Gastroesophageal sphincter (tissue), 4 donors: ENCODE measurements at regions not wholly inside any gene's neighbourhood (a gene's known extent, or its start where the extent isn't known, plus 50 kb on each side); places are given as distances from the start of the nearest gene placed in this dataset.

Experiments used
- ATAC-seq: fragments of 150-250 bp; one replicate; pipeline ENCODE4 v1.9.1; 2016; ENCODE audit warnings: mild to moderate bottlenecking, moderate library complexity
- H3K27ac ChIP-seq, 4 donors: fragments of 200-600 bp; sonication (generic) in 3 of 4; 1 replicate in 3 of 4; 2 replicates in 1 of 4; pipeline ENCODE4 v1.5.1; 2016 to 2019
- H3K27me3 ChIP-seq: fragments of 200-600 bp; sonication (generic); one replicate; pipeline ENCODE4 v1.5.1; 2019
- H3K36me3 ChIP-seq, 2 donors: fragments of 200-600 bp; sonication (generic); one replicate each; pipeline ENCODE4 v1.5.1; 2019; ENCODE audit warnings: control low read depth in 1 of 2
- H3K4me1 ChIP-seq, 3 donors: fragments of 200-600 bp; sonication (generic); 1 replicate in 2 of 3; 2 replicates in 1 of 3; pipeline ENCODE4 v1.5.1; 2016 to 2019; ENCODE audit warnings: control low read depth in 2 of 3
- H3K4me3 ChIP-seq, 2 donors: fragments of 200-600 bp; sonication (generic); one replicate each; pipeline ENCODE4 v1.5.1; 2019; ENCODE audit warnings: mild to moderate bottlenecking in 1 of 2, moderate library complexity in 1 of 2
- H3K9me3 ChIP-seq, 3 donors: fragments of 200-600 bp; sonication (generic); one replicate each; pipeline ENCODE4 v1.5.1; 2017 to 2019; ENCODE audit warnings: control low read depth in 2 of 3
- EP300 ChIP-seq: sonication (generic); formaldehyde crosslinking; IDR thresholded peaks from one replicate; pipeline ENCODE4 v1.6.1; 2017; ENCODE audit warnings: antibody characterized with exemption, mild to moderate bottlenecking
- POLR2A ChIP-seq, 2 donors: fragments of 450-650 bp; IDR thresholded peaks; one replicate each; pipeline ENCODE4 v1.6.1; 2017; ENCODE audit warnings: antibody characterized with exemption in 2 of 2, mild to moderate bottlenecking in 2 of 2, moderate library complexity in 1 of 2
- POLR2AphosphoS5 ChIP-seq: sonication (generic); formaldehyde crosslinking; IDR thresholded peaks from one replicate; pipeline ENCODE4 v1.6.1; 2017; ENCODE audit warnings: antibody characterized with exemption
- WGBS, 2 donors: methylation state at CpG; one replicate each; pipeline ENCODE4 v1.1.5; 2018; ENCODE audit warnings: low coverage in 1 of 2; 5-methylcytosine and 5-hydroxymethylcytosine counted together
- TF ChIP-seq, protein P1 (sequence below), 4 experiments: fragments of 200-600 bp in 2 of 4; fragments of 450-650 bp in 2 of 4; sonication (generic) in 1 of 4; IDR thresholded peaks; one replicate each; pipeline ENCODE4 v1.5.1; 2017 to 2019; ENCODE audit warnings: antibody characterized with exemption in 4 of 4, mild to moderate bottlenecking in 2 of 4, moderate library complexity in 2 of 4

DNA sequence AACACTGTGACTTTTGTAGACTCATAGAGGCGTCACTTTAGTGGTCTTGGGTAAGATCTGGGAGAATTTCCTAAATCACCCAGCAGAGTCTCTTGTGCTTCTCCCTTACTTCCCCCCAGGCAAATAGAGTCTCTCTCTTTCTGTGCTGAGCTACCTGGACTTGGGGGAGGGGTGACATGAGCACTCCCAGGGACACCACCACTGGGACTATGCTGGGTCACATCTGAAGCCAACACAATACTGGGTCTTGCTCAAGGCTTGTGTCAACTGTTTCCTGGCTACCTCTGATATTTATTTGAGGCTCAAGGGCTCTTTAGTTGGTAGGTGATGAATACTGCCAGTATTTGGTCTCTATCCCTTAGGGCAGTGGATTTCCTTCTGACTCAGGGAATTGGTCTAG, 214.6 kb upstream of the TPK1 start:
- WGBS, 2 donors, result no CpG with 5 or more reads among the region's 1 CpG
- H3K27ac ChIP-seq, result no peak overlapping the region
- H3K9me3 ChIP-seq, result no peaks in the 10 kb centered on the region
- H3K27me3 ChIP-seq, result peaks cover 4% of the 10 kb centered on the region
- H3K4me1 ChIP-seq, result no peaks in the 10 kb centered on the region
- H3K4me3 ChIP-seq, result no peak overlapping the region
- H3K36me3 ChIP-seq, result no peaks in the 10 kb centered on the region
- TF ChIP-seq, protein P1, sequence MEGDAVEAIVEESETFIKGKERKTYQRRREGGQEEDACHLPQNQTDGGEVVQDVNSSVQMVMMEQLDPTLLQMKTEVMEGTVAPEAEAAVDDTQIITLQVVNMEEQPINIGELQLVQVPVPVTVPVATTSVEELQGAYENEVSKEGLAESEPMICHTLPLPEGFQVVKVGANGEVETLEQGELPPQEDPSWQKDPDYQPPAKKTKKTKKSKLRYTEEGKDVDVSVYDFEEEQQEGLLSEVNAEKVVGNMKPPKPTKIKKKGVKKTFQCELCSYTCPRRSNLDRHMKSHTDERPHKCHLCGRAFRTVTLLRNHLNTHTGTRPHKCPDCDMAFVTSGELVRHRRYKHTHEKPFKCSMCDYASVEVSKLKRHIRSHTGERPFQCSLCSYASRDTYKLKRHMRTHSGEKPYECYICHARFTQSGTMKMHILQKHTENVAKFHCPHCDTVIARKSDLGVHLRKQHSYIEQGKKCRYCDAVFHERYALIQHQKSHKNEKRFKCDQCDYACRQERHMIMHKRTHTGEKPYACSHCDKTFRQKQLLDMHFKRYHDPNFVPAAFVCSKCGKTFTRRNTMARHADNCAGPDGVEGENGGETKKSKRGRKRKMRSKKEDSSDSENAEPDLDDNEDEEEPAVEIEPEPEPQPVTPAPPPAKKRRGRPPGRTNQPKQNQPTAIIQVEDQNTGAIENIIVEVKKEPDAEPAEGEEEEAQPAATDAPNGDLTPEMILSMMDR (IDR thresholded peaks at IDR 0.05), result no peak
- TF ChIP-seq POLR2A (IDR thresholded peaks at IDR 0.05), result no peak
- no peak for TF ChIP-seq POLR2AphosphoS5
- TF ChIP-seq EP300, result no peak
- ATAC-seq, result no peak

DNA sequence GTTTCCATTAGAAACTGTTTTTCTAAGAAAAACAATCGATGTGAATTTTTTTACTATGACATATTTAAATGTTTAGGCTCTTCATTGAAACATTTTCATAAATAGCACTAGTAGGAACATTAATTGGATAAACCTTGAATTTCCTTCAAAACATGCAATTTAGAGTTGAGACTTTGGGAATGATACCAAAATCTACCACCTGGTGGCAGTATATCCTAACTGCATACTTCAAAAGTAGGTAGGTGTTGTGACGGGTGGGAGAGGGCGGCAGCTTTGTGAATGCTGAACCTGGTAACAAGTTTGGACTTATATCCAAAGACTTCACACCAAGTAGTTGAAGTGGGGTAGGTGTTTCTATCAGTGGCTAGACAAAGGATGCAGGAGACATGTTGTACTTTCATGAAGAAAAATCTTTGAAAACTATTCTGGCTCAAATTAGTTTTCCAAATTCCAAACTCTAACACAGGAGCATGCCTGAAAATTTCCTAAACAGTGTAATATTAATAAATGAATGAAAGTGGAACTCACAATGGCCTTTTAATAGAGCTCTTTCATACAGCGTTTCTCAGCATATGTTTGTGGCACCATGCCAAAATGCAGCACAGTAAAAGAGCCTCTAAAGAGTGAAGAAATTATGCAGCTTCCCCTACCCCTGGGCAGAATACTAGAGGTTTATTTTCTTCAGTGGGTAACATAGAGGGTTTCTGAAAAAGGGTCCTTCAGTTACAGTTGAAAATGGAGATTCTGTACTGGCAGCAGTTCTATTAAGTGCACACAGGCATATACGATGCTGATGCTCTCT, 201.0 kb upstream of the TPK1 start:
- Histone ChIP-seq H3K9me3 (no peaks in the 10 kb centered on the region), H3K27me3 (no peaks in the 10 kb centered on the region), H3K27ac (no peak overlapping the region), H3K36me3 (no peaks in the 10 kb centered on the region), H3K4me1 (no peaks in the 10 kb centered on the region), H3K4me3 (no peak overlapping the region)
- WGBS, 2 donors, result 8 to 10% methylated on average over 5 of the region's 5 CpGs
- no peak for TF ChIP-seq POLR2AphosphoS5
- no peak for TF ChIP-seq EP300
- TF ChIP-seq, protein P1 (IDR thresholded peaks at IDR 0.05), result peak; percentile 49 to 73 (median 52)
- TF ChIP-seq POLR2A (IDR thresholded peaks at IDR 0.05), result no peak
- ATAC-seq, result no peak

DNA sequence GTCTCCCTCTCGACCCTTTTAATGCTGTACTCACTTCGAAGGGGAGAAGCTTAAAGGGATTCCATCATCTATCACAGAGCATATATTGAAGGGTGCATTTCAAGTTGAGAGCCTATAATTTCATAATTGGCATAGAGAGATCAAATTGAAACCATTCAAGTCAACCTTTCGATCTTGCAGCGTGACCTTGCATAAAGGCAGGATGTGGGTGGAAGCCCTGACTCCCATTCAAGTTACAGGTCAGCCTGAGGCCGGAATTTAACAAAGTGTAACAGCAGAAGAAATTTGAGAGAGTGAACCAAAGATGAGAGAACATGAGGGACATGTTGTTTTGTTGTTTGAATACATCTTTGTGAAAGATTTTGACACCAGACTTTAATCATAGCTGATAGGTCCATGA, 195.3 kb upstream of the TPK1 start:
- no peaks in the 10 kb centered on the region for H3K36me3 ChIP-seq
- H3K4me3 ChIP-seq, result no peak overlapping the region
- no peak for ATAC-seq
- TF ChIP-seq EP300 (no peak), POLR2A (IDR thresholded peaks at IDR 0.05) (no peak), POLR2AphosphoS5 (no peak)
- TF ChIP-seq, protein P1 (IDR thresholded peaks at IDR 0.05), result no peak
- H3K27me3 ChIP-seq, result no peaks in the 10 kb centered on the region
- H3K9me3 ChIP-seq, result no peaks in the 10 kb centered on the region
- no peak overlapping the region for H3K27ac ChIP-seq
- no peaks in the 10 kb centered on the region for H3K4me1 ChIP-seq
- 57 to 81% methylated on average over 5 of the region's 5 CpGs for WGBS, 2 donors

DNA sequence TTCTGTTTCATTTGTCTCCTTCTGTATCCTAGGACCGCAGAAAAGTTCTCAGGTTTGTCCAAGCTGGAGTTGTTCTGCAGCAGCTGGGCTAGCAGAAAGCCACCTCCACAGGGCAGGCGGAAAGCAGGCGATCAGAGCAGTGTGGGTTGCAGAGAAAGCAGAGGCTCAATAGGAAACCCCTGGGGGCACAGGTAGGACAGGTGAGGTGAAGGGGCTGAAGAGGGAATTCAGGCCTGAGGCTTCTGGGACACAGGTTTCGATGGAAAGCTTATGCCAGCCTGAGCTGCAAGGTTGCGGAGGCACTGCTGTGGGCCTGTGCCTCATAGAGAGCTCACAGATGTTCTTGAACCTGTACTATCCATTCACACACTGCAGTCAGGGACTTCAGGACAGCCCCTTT, 194.9 kb upstream of the TPK1 start:
- WGBS, 2 donors, result 86 to 90% methylated on average over 1 to 2 of the region's 5 CpGs
- H3K4me3 ChIP-seq, result no peak overlapping the region
- no peaks in the 10 kb centered on the region for H3K27me3 ChIP-seq
- no peak overlapping the region for H3K27ac ChIP-seq
- no peaks in the 10 kb centered on the region for H3K4me1 ChIP-seq
- TF ChIP-seq POLR2A (IDR thresholded peaks at IDR 0.05) (no peak), EP300 (no peak), POLR2AphosphoS5 (no peak)
- TF ChIP-seq, protein P1 (IDR thresholded peaks at IDR 0.05), result no peak
- no peak for ATAC-seq
- H3K36me3 ChIP-seq, result no peaks in the 10 kb centered on the region
- no peaks in the 10 kb centered on the region for H3K9me3 ChIP-seq

DNA sequence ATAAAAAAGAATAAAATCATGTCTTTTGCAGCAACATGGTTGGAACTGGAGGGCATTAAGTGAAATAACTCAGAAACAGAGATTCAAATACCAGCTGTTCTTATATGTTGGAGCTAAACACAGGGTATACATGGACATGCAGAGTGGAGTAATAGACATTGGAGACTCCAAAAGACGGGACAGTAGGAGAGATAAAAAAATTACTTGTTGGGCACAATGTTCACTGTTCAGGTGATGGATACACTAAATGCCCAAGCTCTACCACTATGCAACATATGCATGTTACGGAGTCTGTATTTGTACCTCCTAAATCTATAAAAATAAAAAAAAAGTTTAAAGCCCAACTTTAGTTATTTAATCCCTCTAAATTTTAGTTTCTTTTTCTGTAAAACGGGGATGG, 184.6 kb upstream of the TPK1 start:
- no peaks in the 10 kb centered on the region for H3K9me3 ChIP-seq
- no peaks in the 10 kb centered on the region for H3K4me1 ChIP-seq
- H3K27ac ChIP-seq, result no peak overlapping the region
- no peaks in the 10 kb centered on the region for H3K27me3 ChIP-seq
- no peak overlapping the region for H3K4me3 ChIP-seq
- no peak for TF ChIP-seq POLR2AphosphoS5
- TF ChIP-seq, protein P1 (IDR thresholded peaks at IDR 0.05), result no peak
- TF ChIP-seq EP300, result no peak
- TF ChIP-seq POLR2A (IDR thresholded peaks at IDR 0.05), result no peak
- WGBS, 2 donors, result 72 to 93% methylated on average over 3 of the region's 3 CpGs
- no peak for ATAC-seq
- no peaks in the 10 kb centered on the region for H3K36me3 ChIP-seq
